Panc1 (cell line): ENCODE measurements at regions not wholly inside any gene's neighbourhood (a gene's known extent, or its start where the extent isn't known, plus 50 kb on each side); places are given as distances from the start of the nearest gene placed in this dataset.

Source experiments
- POLR2AphosphoS5 ChIP-seq: IDR thresholded peaks from 2 replicates; pipeline ENCODE4 v1.6.1; 2012; ENCODE audit warnings: mild to moderate bottlenecking, low read depth, low read length, moderate library complexity
- REST ChIP-seq, 2 experiments: IDR thresholded peaks; 2 replicates each; pipeline ENCODE4 v1.6.1; 2011 to 2012; ENCODE audit warnings: low read depth in 2 of 2, control low read depth in 1 of 2, low read length in 1 of 2, mild to moderate bottlenecking in 1 of 2, moderate library complexity in 1 of 2; ENCODE audit not compliant: insufficient read depth in 1 of 2
- SIN3A ChIP-seq: IDR thresholded peaks from 2 replicates; pipeline ENCODE4 v1.6.1; 2012; ENCODE audit warnings: low read depth, mild to moderate bottlenecking, low read length, moderate library complexity, borderline replicate concordance; ENCODE audit not compliant: insufficient read depth
- TF ChIP-seq, protein P1 (sequence below): fragments of 450-650 bp; IDR thresholded peaks from 2 replicates; pipeline ENCODE4 v1.5.1; 2017; ENCODE audit warnings: mild to moderate bottlenecking

GRCh38 chr3:4061195-4061594 lies 242.0 kb upstream of the SETMAR start:
- TF ChIP-seq, protein P1, sequence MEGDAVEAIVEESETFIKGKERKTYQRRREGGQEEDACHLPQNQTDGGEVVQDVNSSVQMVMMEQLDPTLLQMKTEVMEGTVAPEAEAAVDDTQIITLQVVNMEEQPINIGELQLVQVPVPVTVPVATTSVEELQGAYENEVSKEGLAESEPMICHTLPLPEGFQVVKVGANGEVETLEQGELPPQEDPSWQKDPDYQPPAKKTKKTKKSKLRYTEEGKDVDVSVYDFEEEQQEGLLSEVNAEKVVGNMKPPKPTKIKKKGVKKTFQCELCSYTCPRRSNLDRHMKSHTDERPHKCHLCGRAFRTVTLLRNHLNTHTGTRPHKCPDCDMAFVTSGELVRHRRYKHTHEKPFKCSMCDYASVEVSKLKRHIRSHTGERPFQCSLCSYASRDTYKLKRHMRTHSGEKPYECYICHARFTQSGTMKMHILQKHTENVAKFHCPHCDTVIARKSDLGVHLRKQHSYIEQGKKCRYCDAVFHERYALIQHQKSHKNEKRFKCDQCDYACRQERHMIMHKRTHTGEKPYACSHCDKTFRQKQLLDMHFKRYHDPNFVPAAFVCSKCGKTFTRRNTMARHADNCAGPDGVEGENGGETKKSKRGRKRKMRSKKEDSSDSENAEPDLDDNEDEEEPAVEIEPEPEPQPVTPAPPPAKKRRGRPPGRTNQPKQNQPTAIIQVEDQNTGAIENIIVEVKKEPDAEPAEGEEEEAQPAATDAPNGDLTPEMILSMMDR, result no peak
- TF ChIP-seq REST (IDR thresholded peaks at IDR 0.05; ENCODE audit: insufficient read depth in 1 of 2, low read depth in 2 of 2, low read length in 1 of 2) (no peak), POLR2AphosphoS5 (no peak), SIN3A (no peak)
